SH-SY5Y (cell line): ENCODE measurements at regions not wholly inside any gene's neighbourhood (a gene's known extent, or its start where the extent isn't known, plus 50 kb on each side); places are given as distances from the start of the nearest gene placed in this dataset.

Experiments used
- GATA2 ChIP-seq: IDR thresholded peaks from 2 replicates; pipeline ENCODE4 v1.6.1; 2011; ENCODE audit warnings: mild to moderate bottlenecking, low read depth, low read length
- GATA3 ChIP-seq: IDR thresholded peaks from 2 replicates; pipeline ENCODE4 v1.6.1; 2011; ENCODE audit warnings: low read depth, mild to moderate bottlenecking, low read length, moderate library complexity

DNA sequence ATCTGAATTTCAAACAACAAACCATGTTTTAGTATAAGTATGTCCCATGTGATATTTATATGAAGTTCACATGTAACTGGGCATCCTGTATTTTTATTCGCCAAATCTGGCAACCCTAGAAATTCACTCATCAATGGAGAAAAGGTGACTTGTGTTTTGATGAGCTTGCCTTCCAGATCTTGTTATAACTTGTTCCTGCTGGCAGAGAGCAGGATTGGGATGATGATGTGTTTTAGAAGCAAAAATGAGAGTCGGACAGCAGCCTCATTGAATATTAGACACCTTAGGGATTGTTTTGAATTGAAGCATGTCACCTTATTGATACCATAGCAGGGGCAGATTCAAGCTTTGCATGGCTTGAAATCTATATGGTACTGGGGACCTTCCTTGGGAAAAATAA lies 85.4 kb upstream of the MED13 start:
- TF ChIP-seq GATA2 (no peak), GATA3 (no peak)

DNA sequence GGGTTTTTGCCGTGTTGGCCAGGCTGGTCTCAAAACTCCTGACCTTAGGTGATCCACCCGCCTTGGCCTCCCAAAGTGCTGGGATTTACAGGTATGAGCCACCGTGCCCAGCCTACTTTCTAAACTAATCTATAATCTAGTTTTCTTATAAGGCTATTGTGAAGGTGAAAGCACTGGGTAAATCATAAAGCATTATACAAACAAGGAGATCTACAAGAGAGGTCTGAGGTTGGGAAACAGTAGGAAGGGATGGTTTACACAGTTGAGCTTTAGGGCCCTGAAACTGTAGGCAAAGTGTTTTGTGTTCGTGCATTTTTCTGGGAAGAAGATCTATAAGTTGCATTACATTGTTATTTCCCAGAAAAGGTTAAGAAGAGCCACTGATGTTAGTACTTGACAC lies 84.9 kb upstream of the MED13 start:
- TF ChIP-seq GATA3 (no peak), GATA2 (no peak)

DNA sequence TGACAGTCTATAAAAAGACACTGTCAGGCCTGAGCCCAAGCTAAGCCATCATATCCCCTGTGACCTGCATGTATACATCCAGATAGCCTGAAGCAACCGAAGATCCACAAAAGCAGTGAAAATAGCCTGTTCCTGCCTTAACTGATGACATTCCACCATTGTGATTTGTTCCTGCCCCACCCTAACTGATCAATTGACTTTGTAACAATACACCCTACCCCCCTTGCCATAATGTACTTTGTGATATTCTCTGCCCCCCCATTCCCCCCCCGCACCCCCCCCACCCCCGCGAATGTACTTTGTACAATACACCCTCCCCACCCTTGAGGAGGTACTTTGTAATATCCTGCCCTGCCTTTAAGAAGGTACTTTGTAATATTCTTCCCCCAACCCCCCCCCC lies 82.2 kb upstream of the MED13 start:
- TF ChIP-seq GATA2 (no peak), GATA3 (no peak)

- no peak for TF ChIP-seq GATA3
- no peak for TF ChIP-seq GATA2
Observed at GRCh38 chr17:62140836-62141235, 75.8 kb upstream of the MED13 start.

- no peak for TF ChIP-seq GATA3
- TF ChIP-seq GATA2 = no peak
Observed at GRCh38 chr17:62140376-62140775, 75.3 kb upstream of the MED13 start.

DNA sequence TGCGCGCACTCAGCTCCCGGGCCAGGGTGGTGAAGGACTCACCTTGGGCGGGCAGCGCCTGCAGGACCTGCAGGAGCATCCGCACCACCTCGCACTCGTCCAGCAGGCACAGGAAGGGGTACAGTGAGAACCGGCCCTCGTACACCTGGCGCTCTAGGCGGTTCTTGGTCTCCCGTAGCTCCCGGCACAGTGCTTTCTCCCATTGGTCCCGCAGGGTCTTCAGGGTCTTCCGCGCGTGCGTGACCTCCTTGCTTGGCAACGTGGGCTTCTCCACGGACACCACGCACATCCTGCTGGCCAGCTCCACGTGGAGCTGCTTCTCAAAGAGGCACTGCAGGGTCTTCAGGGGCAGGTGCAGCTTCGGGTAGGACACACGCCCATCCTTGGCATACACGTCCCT lies 74.1 kb upstream of the MED13 start:
- TF ChIP-seq GATA3 (no peak), GATA2 (no peak)

DNA sequence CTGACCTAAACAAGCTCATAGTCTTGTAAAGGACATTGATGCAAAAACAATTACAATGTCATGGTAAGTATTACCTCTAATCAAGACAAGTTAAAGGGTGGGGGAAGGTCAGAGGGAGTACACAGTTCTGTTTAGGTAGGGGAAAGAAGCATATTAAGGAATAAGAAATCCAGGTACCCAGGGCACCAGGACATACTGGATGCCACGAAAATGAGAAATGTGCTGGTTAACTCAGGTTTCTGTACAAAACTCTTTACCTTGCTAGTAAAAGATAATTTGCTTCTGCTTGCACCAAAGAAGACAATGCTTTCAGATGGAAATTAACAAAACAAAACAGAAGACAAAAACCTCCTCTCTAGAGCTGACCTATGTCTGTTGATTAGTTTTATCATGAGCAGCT lies 70.7 kb upstream of the MED13 start:
- no peak for TF ChIP-seq GATA2
- no peak for TF ChIP-seq GATA3

DNA sequence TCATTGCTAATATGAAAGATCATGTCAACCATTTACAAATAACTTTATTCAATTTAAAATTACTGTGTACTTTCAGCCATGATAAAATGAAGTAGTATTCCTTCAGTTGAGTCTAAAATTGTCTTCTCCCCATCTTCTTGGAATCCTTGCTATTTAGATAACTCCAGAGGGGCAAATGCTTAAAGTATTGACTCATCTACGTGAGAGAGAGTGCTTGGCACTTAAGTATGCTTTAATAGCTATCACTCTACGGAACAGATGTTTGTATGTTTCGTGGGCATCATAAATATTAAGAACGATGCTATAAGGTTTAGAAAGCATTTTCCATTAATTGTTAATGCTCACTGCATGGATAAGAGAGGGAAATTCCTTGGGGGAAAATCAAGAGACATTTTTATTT lies 69.3 kb upstream of the MED13 start:
- TF ChIP-seq GATA3 (no peak), GATA2 (no peak)

DNA sequence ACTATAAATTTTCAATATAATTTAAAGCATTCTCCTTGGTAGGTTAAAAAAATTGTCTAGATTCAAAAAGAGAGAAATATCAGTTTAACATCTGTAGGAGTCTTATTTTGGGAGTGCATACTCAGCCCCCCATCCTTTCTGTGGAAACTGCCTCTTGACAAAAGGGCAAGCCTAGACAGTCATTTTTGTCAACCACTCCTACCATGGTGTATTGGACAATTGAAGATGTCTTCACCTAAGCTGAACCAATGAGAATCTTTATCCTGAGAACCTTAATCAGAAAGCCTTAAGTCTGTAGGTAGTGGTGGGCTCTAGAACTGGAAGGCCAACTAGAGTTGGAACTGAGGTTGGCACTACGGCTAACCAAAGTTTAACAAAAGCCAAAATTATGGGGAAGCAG lies 65.7 kb upstream of the MED13 start:
- TF ChIP-seq GATA3 (no peak), GATA2 (no peak)

GRCh38 chr17:62126292-62126691 lies 61.2 kb upstream of the MED13 start:
- TF ChIP-seq GATA3 (no peak), GATA2 (no peak)

- TF ChIP-seq GATA3 = no peak
- no peak for TF ChIP-seq GATA2
Observed at GRCh38 chr17:62125307-62125706, 60.2 kb upstream of the MED13 start.

GRCh38 chr17:62121025-62121730 lies 56.1 kb upstream of the MED13 start:
- TF ChIP-seq GATA3 = no peak
- no peak for TF ChIP-seq GATA2

DNA sequence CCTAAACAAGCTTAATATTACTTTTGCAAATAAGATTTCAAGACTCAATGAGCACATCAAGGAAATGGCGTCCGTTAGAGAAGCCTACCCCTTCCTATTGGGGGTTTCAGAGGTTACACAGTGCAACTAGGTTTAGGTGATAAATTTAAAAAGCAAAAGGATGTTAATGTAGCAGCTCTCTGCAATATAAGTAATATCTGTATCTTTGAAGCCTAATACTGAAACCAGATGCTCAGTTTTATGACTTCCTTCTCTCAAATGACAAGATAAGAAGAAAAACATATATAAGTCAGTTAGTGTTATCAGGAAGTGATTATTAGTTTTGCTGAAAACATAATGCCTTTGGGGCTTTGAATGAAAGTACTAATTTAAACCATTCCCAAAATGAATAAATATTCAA lies 54.3 kb upstream of the MED13 start:
- TF ChIP-seq GATA2 (peak; percentile 49), GATA3 (peak; percentile 63)
